Ovary (tissue), 7 donors: ENCODE measurements at regions not wholly inside any gene's neighbourhood (a gene's known extent, or its start where the extent isn't known, plus 50 kb on each side); places are given as distances from the start of the nearest gene placed in this dataset.

Source experiments
- DNase-seq, 5 donors: peaks; one replicate each; pipeline ENCODE4 v3.0.0-alpha.2; 2019 to 2020
- H3K27ac ChIP-seq, 2 donors: fragments of 200-600 bp; one replicate each; pipeline versions ENCODE4 v1.5.1 to v1.8.0; 2019 to 2022
- H3K27me3 ChIP-seq: fragments of 200-600 bp; one replicate; pipeline ENCODE4 v1.8.0; 2022
- H3K36me3 ChIP-seq: fragments of 200-600 bp; sonication (generic); one replicate; pipeline ENCODE4 v1.5.1; 2019
- H3K4me1 ChIP-seq: one replicate; pipeline ENCODE4 v1.8.1; 2013; ENCODE audit warnings: mild to moderate bottlenecking, moderate library complexity; ENCODE audit not compliant: insufficient read depth
- H3K4me3 ChIP-seq: fragments of 200-600 bp; sonication (generic); one replicate; pipeline ENCODE4 v1.5.1; 2017
- H3K9me3 ChIP-seq, 2 donors: fragments of 200-600 bp in 1 of 2; sonication (generic) in 1 of 2; one replicate each; pipeline versions ENCODE4 v1.5.1 to v1.8.1; 2013 to 2019; ENCODE audit warnings: mild to moderate bottlenecking in 1 of 2, moderate library complexity in 1 of 2
- CTCF ChIP-seq, 3 donors: fragments of 450-650 bp in 2 of 3; fragments of 200-600 bp in 1 of 3; IDR thresholded peaks; one replicate each; pipeline versions ENCODE4 v1.5.1 to v1.8.0; 2016 to 2022; ENCODE audit warnings: antibody characterized with exemption in 3 of 3, mild to moderate bottlenecking in 1 of 3
- EP300 ChIP-seq: sonication (generic); formaldehyde crosslinking; IDR thresholded peaks from one replicate; pipeline ENCODE4 v1.6.1; 2017; ENCODE audit warnings: antibody characterized with exemption
- POLR2A ChIP-seq: fragments of 450-650 bp; IDR thresholded peaks from one replicate; pipeline ENCODE4 v1.6.1; 2017; ENCODE audit warnings: antibody characterized with exemption, mild to moderate bottlenecking, moderate library complexity
- WGBS, 3 donors: extraction: QIAGEN DNeasy Blood & Tissue Kit in 1 of 3; methylation state at CpG; one replicate each; pipeline versions ENCODE4 v1.1.5 to v1.1.7; 2013 to 2017; 5-methylcytosine and 5-hydroxymethylcytosine counted together
- intact Hi-C, 4 donors: fragments of 100-400 bp; cut with DNase I; formaldehyde crosslinking; loops; one replicate each; pipeline versions ENCODE4 v1.11.0 to v1.15.1; 2022 to 2023
- donor health status: DM: no; HTN: no; CAD: no; lungs with moderate emphysema.
- donor health status: DM: no; HTN: no; CAD: no.
- donor health status: Bipolar disorder and iron deficiency.
- donor health status: DM: no; HTN: no; CAD: no.
- donor health status: DM: yes; HTN: yes; CAD: no.

GRCh38 chr3:71951842-71952241 is 166.9 kb upstream of the PROK2 start:
- intact Hi-C loops = loop anchor here in 2 of 4 donors (10.0 kb wide), 2 partner anchors 873 to 1133 kb away; no protein-coding TSS in a partner anchor

GRCh38 chr3:71951361-71951760 is 166.4 kb upstream of the PROK2 start:
- H3K36me3 ChIP-seq = no peaks in the 10 kb centered on the region
- no peaks in the 10 kb centered on the region for H3K4me1 ChIP-seq
- H3K4me3 ChIP-seq = no peak overlapping the region
- no peak overlapping the region for H3K27ac ChIP-seq
- H3K9me3 ChIP-seq = no peaks in the 10 kb centered on the region
- 55 to 87% (median 86%) methylated on average over 4 of the region's 4 CpGs for WGBS, 3 donors
- intact Hi-C loops = loop anchor here in 2 of 4 donors (10.0 kb wide), 2 partner anchors 873 to 1133 kb away; no protein-coding TSS in a partner anchor
- no peak for DNase-seq
- no peaks in the 10 kb centered on the region for H3K27me3 ChIP-seq
- TF ChIP-seq CTCF (IDR thresholded peaks at IDR 0.05) (no peak), POLR2A (no peak), EP300 (no peak)

More at GRCh38 chr3:71951842-71952241, 166.9 kb upstream of the PROK2 start:
- no peaks in the 10 kb centered on the region for H3K4me1 ChIP-seq
- H3K27ac ChIP-seq = no peak overlapping the region
- H3K27me3 ChIP-seq = no peaks in the 10 kb centered on the region
- DNase-seq = no peak
- H3K36me3 ChIP-seq = no peaks in the 10 kb centered on the region
- WGBS, 3 donors = 64 to 70% (median 68%) methylated on average over 4 of the region's 4 CpGs
- H3K4me3 ChIP-seq = no peak overlapping the region
- TF ChIP-seq POLR2A (no peak), EP300 (no peak), CTCF (IDR thresholded peaks at IDR 0.05) (no peak)
- no peaks in the 10 kb centered on the region for H3K9me3 ChIP-seq

GRCh38 chr3:71949442-71949841 is 164.5 kb upstream of the PROK2 start:
- no peaks in the 10 kb centered on the region for H3K4me1 ChIP-seq
- no peak for DNase-seq
- WGBS, 3 donors = 67 to 69% (median 67%) methylated on average over 4 of the region's 4 CpGs
- H3K27ac ChIP-seq = no peak overlapping the region
- TF ChIP-seq POLR2A = no peak
- TF ChIP-seq CTCF (IDR thresholded peaks at IDR 0.05) = no peak
- TF ChIP-seq EP300 = no peak
- H3K27me3 ChIP-seq = no peaks in the 10 kb centered on the region
- intact Hi-C loops = no loop called here
- H3K36me3 ChIP-seq = no peaks in the 10 kb centered on the region
- no peak overlapping the region for H3K4me3 ChIP-seq
- H3K9me3 ChIP-seq = no peaks in the 10 kb centered on the region

DNA sequence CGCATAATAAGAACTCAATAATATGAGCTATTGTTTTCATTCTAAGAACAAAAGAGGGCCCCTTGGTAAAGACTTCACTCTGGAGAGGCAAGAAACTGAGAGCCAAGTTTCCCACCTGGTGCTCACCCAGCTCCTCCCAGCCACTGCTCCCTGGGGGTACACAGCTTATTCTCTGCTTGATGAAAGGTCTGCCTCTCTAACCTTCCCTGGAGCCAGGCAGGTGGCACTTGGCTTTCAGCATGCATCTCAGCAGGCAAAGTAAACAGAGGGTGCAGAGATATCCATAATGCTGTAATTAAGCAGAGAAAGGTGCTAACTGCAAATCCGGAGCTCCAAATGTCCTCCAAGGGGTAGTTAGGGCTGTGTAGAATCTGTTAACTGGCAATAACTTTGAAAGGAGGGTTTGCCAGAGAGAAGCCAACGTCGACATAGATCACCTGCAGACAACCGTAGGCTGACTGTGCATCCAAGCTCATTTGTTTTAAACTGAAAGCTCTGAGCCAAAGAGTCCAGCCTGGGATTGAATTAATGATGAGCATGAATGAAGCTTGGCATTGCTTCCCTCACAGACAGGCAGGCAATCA is 159.6 kb upstream of the PROK2 start:
- no peak for DNase-seq
- H3K27ac ChIP-seq = no peak overlapping the region
- no peaks in the 10 kb centered on the region for H3K4me1 ChIP-seq
- intact Hi-C loops = no loop called here
- no peak overlapping the region for H3K4me3 ChIP-seq
- H3K27me3 ChIP-seq = no peaks in the 10 kb centered on the region
- no peak for TF ChIP-seq CTCF (IDR thresholded peaks at IDR 0.05)
- TF ChIP-seq POLR2A = no peak
- no peak for TF ChIP-seq EP300
- no peaks in the 10 kb centered on the region for H3K36me3 ChIP-seq
- H3K9me3 ChIP-seq = no peaks in the 10 kb centered on the region
- 81 to 85% (median 82%) methylated on average over 5 of the region's 5 CpGs for WGBS, 3 donors
